ENCODE measurements at regions not wholly inside any gene's neighbourhood (a gene's known extent, or its start where the extent isn't known, plus 50 kb on each side); places are given as distances from the start of the nearest gene placed in this dataset.

- no peak for TF ChIP-seq CTCF (IDR thresholded peaks at IDR 0.05)
- no peak overlapping the region for H3K27ac ChIP-seq
- no peaks in the 10 kb centered on the region for H3K9me3 ChIP-seq
- H3K27me3 ChIP-seq = no peaks in the 10 kb centered on the region
- no peak overlapping the region for H3K4me3 ChIP-seq
- no peaks in the 10 kb centered on the region for H3K36me3 ChIP-seq
- no peak for DNase-seq (ENCODE audit: low spot score in 2 of 2)
- H3K4me1 ChIP-seq = peaks cover 6 to 8% of the 10 kb centered on the region in 2 donors
- intact Hi-C loops (cut with DNase I) = loop anchor here (10.0 kb wide), 1 partner anchor 372 kb away; the partner anchor contains the start of gene NRAS
Observed at GRCh38 chr1:114342376-114342775, 168.6 kb downstream of the TRIM33 start.

GRCh38 chr1:114341856-114342255 is 169.1 kb downstream of the TRIM33 start:
- DNase-seq (ENCODE audit: low spot score in 2 of 2) = no peak
- TF ChIP-seq CTCF (IDR thresholded peaks at IDR 0.05) = no peak
- intact Hi-C loops (cut with DNase I) = loop anchor here (10.0 kb wide), 1 partner anchor 373 kb away; the partner anchor contains the start of gene NRAS

GRCh38 chr1:114341299-114341698 is 169.7 kb downstream of the TRIM33 start:
- no peak overlapping the region for H3K4me3 ChIP-seq
- H3K4me1 ChIP-seq = peaks cover 4 to 6% of the 10 kb centered on the region in 2 donors
- no peaks in the 10 kb centered on the region for H3K9me3 ChIP-seq
- TF ChIP-seq CTCF (IDR thresholded peaks at IDR 0.05) = no peak
- H3K27ac ChIP-seq = no peak overlapping the region
- intact Hi-C loops (cut with DNase I) = loop anchor here (10.0 kb wide), 1 partner anchor 374 kb away; the partner anchor contains the start of gene NRAS
- no peak for DNase-seq (ENCODE audit: low spot score in 2 of 2)
- no peaks in the 10 kb centered on the region for H3K27me3 ChIP-seq
- no peaks in the 10 kb centered on the region for H3K36me3 ChIP-seq

More at GRCh38 chr1:114341856-114342255, 169.1 kb downstream of the TRIM33 start:
- no peaks in the 10 kb centered on the region for H3K36me3 ChIP-seq
- H3K9me3 ChIP-seq = no peaks in the 10 kb centered on the region
- H3K4me3 ChIP-seq = no peak overlapping the region
- H3K4me1 ChIP-seq = peaks cover 6 to 7% of the 10 kb centered on the region in 2 donors
- no peak overlapping the region for H3K27ac ChIP-seq
- no peaks in the 10 kb centered on the region for H3K27me3 ChIP-seq

GRCh38 chr1:114340892-114341291 is 170.1 kb downstream of the TRIM33 start:
- Histone ChIP-seq H3K36me3 (no peaks in the 10 kb centered on the region), H3K4me1 (peaks cover 2 to 4% of the 10 kb centered on the region in 2 donors), H3K9me3 (no peaks in the 10 kb centered on the region), H3K4me3 (no peak overlapping the region), H3K27me3 (no peaks in the 10 kb centered on the region), H3K27ac (no peak overlapping the region)
- intact Hi-C loops (cut with DNase I) = loop anchor here (10.0 kb wide), 1 partner anchor 374 kb away; the partner anchor contains the start of gene NRAS
- no peak for DNase-seq (ENCODE audit: low spot score in 2 of 2)
- TF ChIP-seq CTCF (IDR thresholded peaks at IDR 0.05) = no peak

- Histone ChIP-seq H3K4me3 (no peak overlapping the region), H3K9me3 (no peaks in the 10 kb centered on the region), H3K4me1 (no peaks in the 10 kb centered on the region), H3K36me3 (no peaks in the 10 kb centered on the region), H3K27ac (no peak overlapping the region), H3K27me3 (no peaks in the 10 kb centered on the region)
- intact Hi-C loops (cut with DNase I) = no loop called here
- no peak for TF ChIP-seq CTCF (IDR thresholded peaks at IDR 0.05)
- no peak for DNase-seq (ENCODE audit: low spot score in 2 of 2)
Observed at GRCh38 chr1:114339379-114339778, 171.6 kb downstream of the TRIM33 start.
